WTC11 (cell line): ENCODE measurements at regions not wholly inside any gene's neighbourhood (a gene's known extent, or its start where the extent isn't known, plus 50 kb on each side); places are given as distances from the start of the nearest gene placed in this dataset.

ENCODE experiments used
- ATAC-seq: fragments of 200-7000 bp; cut with Tn5 transposase; 2 replicates; pipeline ENCODE4 v1.10.0; 2021; ENCODE audit warnings: mild to moderate bottlenecking, moderate library complexity
- CTCF ChIA-PET: fragments of 300-600 bp; sonication (Branson Sonifier 250); formaldehyde crosslinking; loops from one replicate; lab custom pipeline; 2021; ENCODE audit warnings: antibody characterized with exemption; lab: Charles Lee
- POLR2A ChIA-PET: fragments of 350-600 bp; sonication (Branson Sonifier 250); formaldehyde crosslinking; loops from one replicate; lab custom pipeline; 2021; ENCODE audit warnings: antibody characterized with exemption; lab: Charles Lee
- DNase-seq: peaks from one replicate; pipeline ENCODE4 v3.0.0; 2021; ENCODE audit warnings: low spot score
- H3K27ac Mint-ChIP-seq: 2 replicates; pipeline ENCODE4 v1.8.0; 2021; ENCODE audit warnings: mixed read lengths
- H3K27me3 Mint-ChIP-seq: 2 replicates; pipeline ENCODE4 v1.8.0; 2021; ENCODE audit warnings: low read depth, mild to moderate bottlenecking, moderate library complexity, mixed read lengths
- H3K36me3 Mint-ChIP-seq: 2 replicates; pipeline ENCODE4 v1.8.0; 2021; ENCODE audit warnings: mixed read lengths
- H3K4me1 Mint-ChIP-seq: 2 replicates; pipeline ENCODE4 v1.8.0; 2022; ENCODE audit warnings: mixed read lengths
- H3K4me3 Mint-ChIP-seq: 2 replicates; pipeline ENCODE4 v1.8.0; 2021; ENCODE audit warnings: mild to moderate bottlenecking, moderate library complexity, mixed read lengths
- H3K9me3 Mint-ChIP-seq: 2 replicates; pipeline ENCODE4 v1.8.0; 2021; ENCODE audit warnings: mixed read lengths
- ATF6 ChIP-seq: sonication (generic); formaldehyde crosslinking; IDR thresholded peaks from 2 replicates; pipeline ENCODE4 v1.8.1; 2023; ENCODE audit warnings: mild to moderate bottlenecking, missing genetic modification reagents
- CDX4 ChIP-seq: fragments of 250-450 bp; sonication (Bioruptor Pico); IDR thresholded peaks from 2 replicates; pipeline ENCODE4 v1.9.0; 2021; ENCODE audit warnings: moderate library complexity, mild to moderate bottlenecking, inconsistent platforms, borderline replicate concordance
- E2F5 ChIP-seq: sonication (generic); formaldehyde crosslinking; IDR thresholded peaks from 2 replicates; pipeline ENCODE4 v1.8.1; 2022; ENCODE audit warnings: mild to moderate bottlenecking, moderate library complexity, missing genetic modification reagents
- EMX1 ChIP-seq: fragments of 250-450 bp; sonication (Bioruptor Pico); IDR thresholded peaks from 2 replicates; pipeline ENCODE4 v1.8.0; 2021; ENCODE audit warnings: mild to moderate bottlenecking
- FOXJ3 ChIP-seq: sonication (generic); formaldehyde crosslinking; IDR thresholded peaks from 2 replicates; pipeline ENCODE4 v1.9.0; 2021; ENCODE audit warnings: missing genetic modification reagents, mild to moderate bottlenecking, borderline replicate concordance
- GRHL2 ChIP-seq: fragments of 250-450 bp; sonication (Bioruptor Pico); IDR thresholded peaks from 2 replicates; pipeline ENCODE4 v1.8.0; 2022; ENCODE audit warnings: mild to moderate bottlenecking, moderate library complexity; ENCODE audit not compliant: insufficient replicate concordance, severe bottlenecking
- HMGA2 ChIP-seq: fragments of 250-450 bp; sonication (Bioruptor Pico); IDR thresholded peaks from 2 replicates; pipeline ENCODE4 v1.4.0; 2021; ENCODE audit warnings: mild to moderate bottlenecking, moderate library complexity
- JAZF1 ChIP-seq: fragments of 250-450 bp; sonication (Bioruptor Pico); IDR thresholded peaks from 2 replicates; pipeline ENCODE4 v1.9.0; 2021; ENCODE audit warnings: moderate library complexity, mild to moderate bottlenecking, inconsistent platforms
- NR2C2 ChIP-seq: sonication (generic); formaldehyde crosslinking; IDR thresholded peaks from 2 replicates; pipeline ENCODE4 v1.8.0; 2022; ENCODE audit warnings: mild to moderate bottlenecking, missing genetic modification reagents
- NR3C1 ChIP-seq: sonication (generic); formaldehyde crosslinking; conservative IDR thresholded peaks from 2 replicates; pipeline ENCODE4 v1.8.1; 2023; ENCODE audit warnings: low read depth, mild to moderate bottlenecking, missing genetic modification reagents
- OVOL2 ChIP-seq: fragments of 250-450 bp; sonication (Bioruptor Pico); IDR thresholded peaks from 2 replicates; pipeline ENCODE4 v1.9.0; 2021; ENCODE audit warnings: mild to moderate bottlenecking, borderline replicate concordance
- PRRX2 ChIP-seq: fragments of 250-450 bp; sonication (Bioruptor Pico); IDR thresholded peaks from 2 replicates; pipeline ENCODE4 v1.8.0; 2021; ENCODE audit warnings: mild to moderate bottlenecking
- RELA ChIP-seq: sonication (generic); formaldehyde crosslinking; IDR thresholded peaks from 2 replicates; pipeline ENCODE4 v1.8.1; 2022; ENCODE audit warnings: missing genetic modification reagents, mild to moderate bottlenecking, borderline replicate concordance
- SMAD3 ChIP-seq: sonication (generic); formaldehyde crosslinking; IDR thresholded peaks from 2 replicates; pipeline ENCODE4 v1.8.0; 2022; ENCODE audit warnings: missing genetic modification reagents, mild to moderate bottlenecking, borderline replicate concordance
- STAT6 ChIP-seq: sonication (generic); formaldehyde crosslinking; conservative IDR thresholded peaks from 2 replicates; pipeline ENCODE4 v1.8.1; 2023; ENCODE audit warnings: mild to moderate bottlenecking, low read depth, missing genetic modification reagents, moderate library complexity
- TEAD4 ChIP-seq: sonication (generic); formaldehyde crosslinking; IDR thresholded peaks from 2 replicates; pipeline ENCODE4 v1.8.0; 2022; ENCODE audit warnings: mild to moderate bottlenecking, missing genetic modification reagents
- ZBTB43 ChIP-seq: sonication (generic); formaldehyde crosslinking; IDR thresholded peaks from 2 replicates; pipeline ENCODE4 v1.8.1; 2023; ENCODE audit warnings: mild to moderate bottlenecking, missing genetic modification reagents
- ZNF121 ChIP-seq: sonication (generic); formaldehyde crosslinking; IDR thresholded peaks from 2 replicates; pipeline ENCODE4 v1.8.0; 2023; ENCODE audit warnings: missing genetic modification reagents
- ZNF317 ChIP-seq: sonication (generic); formaldehyde crosslinking; IDR thresholded peaks from 2 replicates; pipeline ENCODE4 v1.8.1; 2023; ENCODE audit warnings: low read depth, mild to moderate bottlenecking, moderate library complexity, missing genetic modification reagents, borderline replicate concordance
- ZNF512 ChIP-seq: sonication (generic); formaldehyde crosslinking; IDR thresholded peaks from 2 replicates; pipeline ENCODE4 v1.8.1; 2022; ENCODE audit warnings: missing genetic modification reagents, borderline replicate concordance

GRCh38 chr16:73558219-73558618, 510.3 kb upstream of the ZFHX3 start:
- TF ChIP-seq FOXJ3 (CRISPR knock-in tag), result no peak
- no peak for TF ChIP-seq GRHL2
- TF ChIP-seq TEAD4 (CRISPR knock-in tag), result no peak
- Mint-ChIP-seq H3K4me1 (peaks cover 18% of the 10 kb centered on the region), H3K36me3 (no peaks in the 10 kb centered on the region), H3K4me3 (no peak overlapping the region), H3K27me3 (no peaks in the 10 kb centered on the region), H3K9me3 (no peaks in the 10 kb centered on the region), H3K27ac (no peak overlapping the region)
- no peak for ATAC-seq
- no peak for DNase-seq
- POLR2A ChIA-PET, result no interaction called here
- CTCF ChIA-PET, result no interaction called here

GRCh38 chr16:73553941-73554660, 506.2 kb upstream of the ZFHX3 start:
- H3K4me3 Mint-ChIP-seq, result no peak overlapping the region
- no peak overlapping the region for H3K27ac Mint-ChIP-seq
- H3K9me3 Mint-ChIP-seq, result no peaks in the 10 kb centered on the region
- ATAC-seq (no peak), DNase-seq (no peak)
- POLR2A ChIA-PET, result no interaction called here
- H3K4me1 Mint-ChIP-seq, result peaks cover 28% of the 10 kb centered on the region
- no peaks in the 10 kb centered on the region for H3K27me3 Mint-ChIP-seq
- TF ChIP-seq EMX1 (CRISPR knock-in tag) (no peak), PRRX2 (CRISPR knock-in tag) (no peak), STAT6 (CRISPR knock-in tag) (no peak), JAZF1 (CRISPR knock-in tag) (no peak), GRHL2 (no peak), ZBTB43 (CRISPR knock-in tag) (no peak), SMAD3 (CRISPR knock-in tag) (no peak), CDX4 (CRISPR knock-in tag) (no peak)
- H3K36me3 Mint-ChIP-seq, result no peaks in the 10 kb centered on the region
- CTCF ChIA-PET, result no interaction called here

GRCh38 chr16:73549984-73550631, 502.2 kb upstream of the ZFHX3 start:
- no peak for DNase-seq
- H3K4me3 Mint-ChIP-seq, result no peak overlapping the region
- no peak overlapping the region for H3K27ac Mint-ChIP-seq
- H3K9me3 Mint-ChIP-seq, result no peaks in the 10 kb centered on the region
- no peaks in the 10 kb centered on the region for H3K36me3 Mint-ChIP-seq
- peak; percentile 30; the same call in 1 of the 2 replicates for ATAC-seq
- H3K4me1 Mint-ChIP-seq, result peaks cover 42% of the 10 kb centered on the region
- no peaks in the 10 kb centered on the region for H3K27me3 Mint-ChIP-seq
- TF ChIP-seq E2F5 (CRISPR knock-in tag) (no peak), NR3C1 (CRISPR knock-in tag) (no peak), CDX4 (CRISPR knock-in tag) (no peak), GRHL2 (no peak), ZNF512 (CRISPR knock-in tag) (no peak), HMGA2 (CRISPR knock-in tag) (no peak), RELA (CRISPR knock-in tag) (no peak), ZNF317 (CRISPR knock-in tag) (no peak), ATF6 (CRISPR knock-in tag) (no peak), ZNF121 (CRISPR knock-in tag) (no peak), NR2C2 (CRISPR knock-in tag) (no peak), OVOL2 (CRISPR knock-in tag) (no peak)
- POLR2A ChIA-PET, result no interaction called here
- CTCF ChIA-PET, result no interaction called here
